ENCODE measurements at regions not wholly inside any gene's neighbourhood (a gene's known extent, or its start where the extent isn't known, plus 50 kb on each side); places are given as distances from the start of the nearest gene placed in this dataset.

GRCh38 chrX:7233580-7234406 lies 85.8 kb upstream of the PUDP start:
- Mint-ChIP-seq H3K4me1 (peaks cover 17% of the 10 kb centered on the region), H3K27ac (no peak overlapping the region), H3K27me3 (no peaks in the 10 kb centered on the region), H3K4me3 (no peak overlapping the region), H3K9me3 (ENCODE audit: insufficient read depth) (no peaks in the 10 kb centered on the region)
- ChIA-PET CTCF (no interaction called here), POLR2A (no interaction called here)
- H3K36me3 ChIP-seq (replicated peaks in 1 of 2; ENCODE audit: control extremely low read depth in 1 of 2, control insufficient read depth in 1 of 2, extremely low read depth in 1 of 2, insufficient read depth in 2 of 2, low read length in 1 of 2) = no peaks in the 10 kb centered on the region
- peaks cover 3% of the 10 kb centered on the region for H3K79me2 ChIP-seq (ENCODE audit: control insufficient read depth, insufficient read depth, low read length)
- TF ChIP-seq CTCF (IDR thresholded peaks at IDR 0.05) (no peak), EZH2 (IDR thresholded peaks at IDR 0.05; ENCODE audit: borderline replicate concordance, insufficient read depth, low read depth, low read length, poor library complexity, severe bottlenecking) (no peak)
- no peak overlapping the region for H3K27ac ChIP-seq (ENCODE audit: low read length in 2 of 2)
- no peak overlapping the region for H3K9ac ChIP-seq (ENCODE audit: low read length)
- no peak for DNase-seq
- ATAC-seq (ENCODE audit: low read depth) = no peak
- no peaks in the 10 kb centered on the region for H3K27me3 ChIP-seq (replicated peaks in 1 of 4; ENCODE audit: control extremely low read depth in 1 of 4, control insufficient read depth in 3 of 4, insufficient read depth in 4 of 4, low read length in 3 of 4)
- intact Hi-C loops (cut with micrococcal nuclease) = no loop called here
- 80% methylated on average over 1 of the region's 4 CpGs for WGBS (ENCODE audit: insufficient coverage)
- H2AFZ ChIP-seq (ENCODE audit: insufficient read depth, low read depth, low read length, poor library complexity, severe bottlenecking) = no peak overlapping the region
- no peaks in the 10 kb centered on the region for H4K20me1 ChIP-seq (ENCODE audit: control insufficient read depth, insufficient read depth, low read length, poor library complexity, severe bottlenecking)
- H3K4me3 ChIP-seq (ENCODE audit: control extremely low read depth in 1 of 5, extremely low read depth in 1 of 5, insufficient read depth in 1 of 5, low read depth in 2 of 5, low read length in 4 of 5) = no peak overlapping the region
- no peak overlapping the region for H3K4me2 ChIP-seq (replicated peaks; ENCODE audit: low read depth, low read length, poor library complexity, severe bottlenecking)
- H3K9me3 ChIP-seq (ENCODE audit: control extremely low read depth in 1 of 3, control insufficient read depth in 2 of 3, insufficient read depth in 1 of 3, low read length in 2 of 3) = no peaks in the 10 kb centered on the region
- H3K4me1 ChIP-seq (ENCODE audit: control insufficient read depth in 2 of 2, insufficient read depth in 2 of 2, low read length in 2 of 2) = peaks cover 0 to 8% of the 10 kb centered on the region in 2 donors

GRCh38 chrX:7228226-7228625 lies 80.3 kb upstream of the PUDP start:
- CTCF ChIA-PET = no interaction called here
- POLR2A ChIA-PET = no interaction called here
- H3K27ac Mint-ChIP-seq = no peak overlapping the region
- no peak overlapping the region for H3K4me3 Mint-ChIP-seq
- no peak for ATAC-seq (ENCODE audit: low read depth)
- no peaks in the 10 kb centered on the region for H4K20me1 ChIP-seq (ENCODE audit: control insufficient read depth, insufficient read depth, low read length, poor library complexity, severe bottlenecking)
- no peaks in the 10 kb centered on the region for H3K27me3 ChIP-seq (replicated peaks in 1 of 4; ENCODE audit: control extremely low read depth in 1 of 4, control insufficient read depth in 3 of 4, insufficient read depth in 4 of 4, low read length in 3 of 4)
- peaks cover 3% of the 10 kb centered on the region for H3K79me2 ChIP-seq (ENCODE audit: control insufficient read depth, insufficient read depth, low read length)
- peaks cover 0 to 11% of the 10 kb centered on the region in 2 donors for H3K4me1 ChIP-seq (ENCODE audit: control insufficient read depth in 2 of 2, insufficient read depth in 2 of 2, low read length in 2 of 2)
- no peak overlapping the region for H2AFZ ChIP-seq (ENCODE audit: insufficient read depth, low read depth, low read length, poor library complexity, severe bottlenecking)
- peaks cover 2% of the 10 kb centered on the region for H3K9me3 Mint-ChIP-seq (ENCODE audit: insufficient read depth)
- TF ChIP-seq EZH2 (IDR thresholded peaks at IDR 0.05; ENCODE audit: borderline replicate concordance, insufficient read depth, low read depth, low read length, poor library complexity, severe bottlenecking) = no peak
- TF ChIP-seq CTCF (IDR thresholded peaks at IDR 0.05) = no peak
- no peaks in the 10 kb centered on the region for H3K36me3 ChIP-seq (replicated peaks in 1 of 2; ENCODE audit: control extremely low read depth in 1 of 2, control insufficient read depth in 1 of 2, extremely low read depth in 1 of 2, insufficient read depth in 2 of 2, low read length in 1 of 2)
- peaks cover 21% of the 10 kb centered on the region for H3K4me1 Mint-ChIP-seq
- H3K27me3 Mint-ChIP-seq = no peaks in the 10 kb centered on the region
- no peak for DNase-seq
- no peak overlapping the region for H3K4me2 ChIP-seq (replicated peaks; ENCODE audit: low read depth, low read length, poor library complexity, severe bottlenecking)
- H3K4me3 ChIP-seq (ENCODE audit: control extremely low read depth in 1 of 5, extremely low read depth in 1 of 5, insufficient read depth in 1 of 5, low read depth in 2 of 5, low read length in 4 of 5) = no peak overlapping the region
- no peak overlapping the region for H3K9ac ChIP-seq (ENCODE audit: low read length)
- no peak overlapping the region for H3K27ac ChIP-seq (ENCODE audit: low read length in 2 of 2)
- intact Hi-C loops (cut with micrococcal nuclease) = no loop called here
- H3K9me3 ChIP-seq (ENCODE audit: control extremely low read depth in 1 of 3, control insufficient read depth in 2 of 3, insufficient read depth in 1 of 3, low read length in 2 of 3) = no peaks in the 10 kb centered on the region
- no CpG with 5 or more reads among the region's 2 CpGs for WGBS (ENCODE audit: insufficient coverage)

Measured in B cell (primary cell).